HG03460 (cell line): ENCODE measurements at regions not wholly inside any gene's neighbourhood (a gene's known extent, or its start where the extent isn't known, plus 50 kb on each side); places are given as distances from the start of the nearest gene placed in this dataset.

Source experiments
- ATAC-seq: cut with Tn5 transposase; IDR thresholded peaks from one replicate; pipeline ENCODE4 v1.9.1; 2021; ENCODE audit not compliant: unreplicated experiment

- ATAC-seq, result no peak
Observed at GRCh38 chr12:130100634-130101362, 61.5 kb upstream of the FZD10 start.

GRCh38 chr12:130101370-130101769 is 60.9 kb upstream of the FZD10 start:
- ATAC-seq, result no peak

GRCh38 chr12:130102266-130102665 is 60.0 kb upstream of the FZD10 start:
- ATAC-seq, result no peak

DNA sequence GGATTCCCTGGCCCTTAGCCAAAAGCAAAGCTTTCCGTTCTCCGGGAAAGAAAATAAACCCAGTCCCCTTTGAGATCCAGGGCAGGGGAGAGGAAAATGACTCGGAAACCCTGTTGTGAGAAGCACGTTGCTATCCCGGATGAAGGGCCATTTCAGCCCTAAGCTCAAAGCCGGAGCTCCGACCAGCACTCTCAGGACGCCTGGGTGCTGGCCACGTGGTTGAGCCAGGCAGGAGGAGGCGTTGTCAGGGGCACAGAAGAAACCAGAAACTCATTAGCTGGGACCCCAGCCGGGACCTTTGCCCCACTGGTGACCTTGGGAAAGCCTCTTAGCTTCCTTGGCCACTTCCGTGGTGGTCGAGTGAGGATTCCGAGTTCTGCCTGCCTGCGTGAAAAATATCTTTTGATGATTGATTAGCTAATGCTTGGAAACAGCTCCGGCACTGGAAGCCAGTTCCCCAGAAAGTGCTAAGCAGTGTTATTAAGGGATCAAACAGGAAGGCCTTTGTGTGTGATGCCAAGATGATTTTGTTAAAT is 57.6 kb upstream of the FZD10 start:
- ATAC-seq, result no peak

- no peak for ATAC-seq
Observed at GRCh38 chr12:130109062-130109945, 53.0 kb upstream of the FZD10 start.

GRCh38 chr12:130110914-130111313 is 51.4 kb upstream of the FZD10 start:
- ATAC-seq, result no peak

GRCh38 chr12:130111965-130112496 is 50.2 kb upstream of the FZD10 start:
- ATAC-seq, result no peak
